ENCODE measurements at regions not wholly inside any gene's neighbourhood (a gene's known extent, or its start where the extent isn't known, plus 50 kb on each side); places are given as distances from the start of the nearest gene placed in this dataset.

GRCh38 chr7:47690902-47691558 is 109.1 kb upstream of the TNS3 start:
- DNase-seq: no peak

- no peak for DNase-seq
Measured at GRCh38 chr7:47689558-47689957, 107.6 kb upstream of the TNS3 start.

- no peak for DNase-seq
Measured at GRCh38 chr7:47688311-47689100, 106.6 kb upstream of the TNS3 start.

GRCh38 chr7:47685712-47686376 is 103.9 kb upstream of the TNS3 start:
- no peak for DNase-seq

- no peak for DNase-seq
Measured at GRCh38 chr7:47685151-47685550, 103.2 kb upstream of the TNS3 start.

GRCh38 chr7:47684728-47685127 is 102.8 kb upstream of the TNS3 start:
- DNase-seq: no peak

GRCh38 chr7:47683485-47683898 is 101.6 kb upstream of the TNS3 start:
- no peak for DNase-seq

GRCh38 chr7:47682874-47683273 is 101.0 kb upstream of the TNS3 start:
- no peak for DNase-seq

- DNase-seq: no peak
Measured at GRCh38 chr7:47681249-47681810, 99.4 kb upstream of the TNS3 start.

GRCh38 chr7:47678641-47679380 is 96.9 kb upstream of the TNS3 start:
- DNase-seq: no peak

GRCh38 chr7:47677664-47678063 is 95.8 kb upstream of the TNS3 start:
- no peak for DNase-seq

- no peak for DNase-seq
Measured at GRCh38 chr7:47677093-47677492, 95.2 kb upstream of the TNS3 start.

- no peak for DNase-seq
Measured at GRCh38 chr7:47672977-47673381, 91.1 kb upstream of the TNS3 start.

- DNase-seq: no peak
Measured at GRCh38 chr7:47672271-47672791, 90.4 kb upstream of the TNS3 start.

- DNase-seq: no peak
Measured at GRCh38 chr7:47671358-47671757, 89.4 kb upstream of the TNS3 start.

GRCh38 chr7:47670729-47671128 is 88.8 kb upstream of the TNS3 start:
- no peak for DNase-seq

GRCh38 chr7:47669901-47670384 is 88.0 kb upstream of the TNS3 start:
- DNase-seq: no peak

- peak; percentile 49 for DNase-seq
Measured at GRCh38 chr7:47669178-47669891, 87.4 kb upstream of the TNS3 start.

- no peak for DNase-seq
Measured at GRCh38 chr7:47666164-47666862, 84.4 kb upstream of the TNS3 start.

GRCh38 chr7:47664650-47665195 is 82.8 kb upstream of the TNS3 start:
- DNase-seq: no peak

- no peak for DNase-seq
Measured at GRCh38 chr7:47663851-47664250, 81.9 kb upstream of the TNS3 start.
